HG03097 (cell line): ENCODE measurements at regions not wholly inside any gene's neighbourhood (a gene's known extent, or its start where the extent isn't known, plus 50 kb on each side); places are given as distances from the start of the nearest gene placed in this dataset.

Source experiments
- ATAC-seq: cut with Tn5 transposase; IDR thresholded peaks from one replicate; pipeline ENCODE4 v1.9.1; 2021; ENCODE audit not compliant: unreplicated experiment, low FRiP score

DNA sequence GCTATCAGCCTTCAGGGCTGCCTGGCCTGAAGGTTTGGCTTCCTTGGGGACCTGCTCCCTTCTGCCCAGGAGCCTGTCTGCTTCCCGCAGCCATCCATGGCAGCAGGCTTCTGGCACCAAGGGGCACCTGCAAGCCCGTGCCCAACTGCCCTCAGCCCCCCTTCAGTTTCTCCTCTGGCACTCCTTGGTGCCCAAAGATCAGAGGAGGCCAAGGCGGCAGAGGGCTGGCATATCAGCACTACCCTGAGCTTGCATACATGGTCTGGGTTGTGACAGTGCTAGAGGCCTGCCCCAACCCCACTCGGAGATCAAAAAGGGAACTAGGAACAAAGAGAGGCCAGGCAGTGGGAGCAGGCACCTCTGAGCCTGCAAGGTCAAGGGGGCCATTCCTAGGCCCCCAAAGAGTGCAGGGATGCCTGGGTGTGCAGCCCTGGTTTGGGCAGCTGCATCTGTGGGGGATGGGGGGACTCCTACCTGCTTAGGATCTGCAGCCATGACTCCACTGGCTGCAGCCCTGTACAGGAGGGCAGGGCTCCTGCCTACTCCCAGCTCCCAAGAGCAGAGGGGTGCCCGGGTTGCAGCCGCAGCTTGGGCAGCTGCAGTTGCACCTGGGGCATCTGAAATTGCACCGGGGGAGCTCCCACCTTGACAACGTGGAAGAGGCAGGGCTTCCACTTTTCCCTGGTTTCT, 76.2 kb upstream of the TP63 start:
- no peak for ATAC-seq

DNA sequence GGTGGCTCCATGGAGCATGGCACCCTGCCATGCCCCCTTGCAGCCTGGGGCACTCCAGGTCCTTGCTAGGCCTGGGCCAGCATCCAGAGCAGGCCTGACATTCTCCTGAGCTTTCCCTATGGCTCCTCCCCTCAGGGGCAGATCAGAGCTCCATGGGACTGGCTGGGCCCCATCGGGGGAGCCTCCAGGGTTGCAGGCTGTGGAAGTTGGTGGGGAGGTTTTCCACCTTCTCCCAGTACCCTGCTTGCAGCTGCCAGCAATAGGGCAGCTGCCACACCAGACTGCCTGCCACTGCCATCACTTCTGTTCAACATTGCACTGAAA, 75.7 kb upstream of the TP63 start:
- no peak for ATAC-seq

DNA sequence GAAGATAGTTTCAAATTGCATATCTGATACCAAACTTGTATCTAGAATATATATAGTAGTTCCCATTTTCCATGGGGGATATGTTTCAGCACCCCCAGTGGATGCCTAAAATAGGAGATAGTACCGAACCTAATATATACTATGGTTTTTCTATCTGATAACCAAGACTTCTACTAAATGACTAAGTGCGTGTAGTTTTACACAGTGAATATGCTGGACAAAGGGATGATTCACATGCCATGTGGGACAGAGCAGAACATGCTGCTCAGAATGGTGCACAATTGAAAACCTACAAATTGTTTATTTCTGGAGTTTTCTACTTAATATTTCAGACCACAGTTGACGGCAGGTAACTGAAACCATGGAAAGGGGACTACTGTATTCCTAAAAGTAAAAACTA, 73.4 kb upstream of the TP63 start:
- no peak for ATAC-seq

DNA sequence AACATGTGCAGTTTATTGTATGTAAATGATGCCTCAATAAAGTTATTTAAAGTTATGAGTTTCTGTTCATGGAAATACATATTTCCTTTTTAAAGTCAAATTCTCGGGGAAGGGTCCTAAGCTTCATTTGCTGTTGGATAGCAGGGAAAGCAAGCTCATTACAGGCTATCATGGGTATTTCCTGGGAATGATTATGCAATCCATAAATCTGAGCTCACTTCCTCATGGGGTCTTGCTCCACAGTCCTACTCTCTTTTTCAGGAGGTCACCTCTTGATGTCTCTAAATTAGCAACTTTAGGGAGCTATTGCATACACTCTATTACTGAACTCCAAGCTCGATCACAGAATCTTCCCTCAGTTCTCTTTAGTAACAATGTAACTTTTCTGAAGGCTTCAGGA, 69.9 kb upstream of the TP63 start:
- ATAC-seq, result no peak

DNA sequence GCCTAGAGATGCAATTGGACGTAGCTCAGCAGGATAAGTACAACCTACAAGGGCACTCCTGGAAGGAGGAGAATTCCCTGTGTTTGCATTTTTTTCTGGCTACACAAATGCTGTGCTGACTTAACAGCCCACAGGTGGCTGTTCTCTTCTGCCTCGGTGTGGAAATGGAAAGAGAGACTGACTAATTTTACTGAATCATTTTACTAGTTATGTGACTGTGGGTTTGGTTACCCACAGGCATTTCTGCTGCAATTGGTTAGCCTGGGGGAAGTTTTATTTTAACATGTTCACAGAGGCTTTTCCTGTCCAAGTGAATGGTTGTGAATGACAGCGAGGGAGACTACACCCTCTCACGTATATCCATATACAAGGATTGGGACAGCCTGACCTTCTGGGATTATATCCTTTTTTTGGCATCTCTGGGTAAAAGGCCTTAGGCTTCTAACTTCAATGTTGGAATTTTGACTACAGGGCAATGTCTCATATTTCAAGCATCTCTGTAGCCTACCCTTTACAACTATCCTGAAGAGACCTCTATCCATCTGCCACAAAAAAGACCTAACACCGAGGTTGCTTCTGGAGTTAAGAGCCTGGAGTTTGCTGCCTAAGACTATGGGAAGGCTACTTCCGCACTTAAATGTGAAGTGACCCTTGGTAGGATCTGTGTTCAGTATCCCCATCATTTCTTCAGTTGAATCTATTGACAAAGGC, 67.2 kb upstream of the TP63 start:
- peak; percentile 77 for ATAC-seq

DNA sequence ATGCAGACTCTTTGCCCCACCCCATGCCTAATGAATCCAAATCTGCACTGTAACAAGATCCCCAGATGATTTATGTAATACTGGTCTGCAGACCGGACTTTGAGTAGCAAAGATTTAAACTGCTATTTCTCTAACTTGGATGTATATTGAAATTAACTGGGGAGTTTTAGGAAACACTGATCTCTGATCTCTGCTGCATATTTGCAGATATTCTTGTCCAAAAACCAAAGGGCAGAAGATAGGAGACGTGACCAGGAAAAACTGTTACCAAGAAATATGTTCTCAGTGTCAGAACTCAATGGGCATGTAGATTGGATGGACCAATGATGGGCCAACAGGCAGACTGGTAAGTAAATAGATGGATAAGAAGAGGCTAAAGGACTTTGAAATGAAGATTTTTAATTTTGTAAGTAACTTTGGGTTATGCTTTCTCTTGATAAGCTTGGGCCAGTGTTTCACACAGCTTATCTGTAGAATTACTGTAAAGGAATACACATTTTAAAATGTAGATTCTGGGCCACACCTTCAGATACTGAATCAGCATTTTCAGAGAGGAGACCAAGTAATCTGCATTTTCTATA, 64.5 kb upstream of the TP63 start:
- no peak for ATAC-seq

DNA sequence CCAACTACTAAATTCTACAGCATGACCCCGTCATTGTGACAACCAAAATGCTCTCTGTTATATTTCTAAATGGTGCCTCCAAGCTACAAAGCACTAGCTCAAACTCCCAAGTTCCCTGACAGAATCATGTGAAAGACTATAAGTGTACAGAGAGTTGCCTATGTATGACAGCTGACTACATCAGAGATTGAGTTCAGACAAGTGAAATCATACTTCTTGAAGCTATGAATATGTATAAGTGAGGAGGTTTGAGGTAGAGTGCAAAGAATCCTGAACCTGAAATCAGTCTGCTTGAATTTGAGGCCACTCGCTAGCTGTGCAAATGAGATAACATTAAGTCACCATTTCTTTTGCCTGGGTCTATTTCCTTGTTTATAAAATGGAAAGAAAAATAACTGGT, 63.9 kb upstream of the TP63 start:
- no peak for ATAC-seq

DNA sequence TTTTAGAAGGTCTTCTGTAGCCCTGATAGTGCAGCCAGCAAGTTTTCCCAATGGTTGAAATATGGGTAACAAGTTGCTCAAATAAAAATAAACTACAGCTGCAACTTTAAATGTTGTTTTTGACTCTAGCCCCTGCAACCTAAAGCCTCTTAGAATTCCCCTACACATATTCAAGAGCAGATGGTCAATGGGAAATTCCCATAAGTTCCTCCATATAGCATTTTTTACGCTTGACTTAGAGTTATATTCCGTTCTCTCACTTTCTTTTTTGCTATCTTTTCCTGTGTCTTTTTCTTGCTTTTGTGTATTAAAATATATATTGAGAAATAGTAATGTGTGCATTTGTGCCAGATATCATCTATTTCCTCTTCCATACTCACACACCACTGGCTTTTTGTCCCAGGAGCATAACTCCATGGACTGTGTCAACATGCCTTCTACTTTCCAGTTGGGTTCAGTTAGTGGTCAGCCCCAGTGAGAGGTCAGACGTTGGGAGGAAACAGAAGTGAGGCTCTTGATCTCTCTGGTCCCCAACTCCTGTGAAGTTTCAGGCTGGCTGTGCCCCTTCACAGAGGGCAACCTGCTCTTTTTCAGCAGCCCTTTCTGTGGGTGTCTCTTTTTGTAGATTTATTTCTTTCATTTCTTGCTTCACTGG, 63.3 kb upstream of the TP63 start:
- peak; percentile 37 for ATAC-seq

DNA sequence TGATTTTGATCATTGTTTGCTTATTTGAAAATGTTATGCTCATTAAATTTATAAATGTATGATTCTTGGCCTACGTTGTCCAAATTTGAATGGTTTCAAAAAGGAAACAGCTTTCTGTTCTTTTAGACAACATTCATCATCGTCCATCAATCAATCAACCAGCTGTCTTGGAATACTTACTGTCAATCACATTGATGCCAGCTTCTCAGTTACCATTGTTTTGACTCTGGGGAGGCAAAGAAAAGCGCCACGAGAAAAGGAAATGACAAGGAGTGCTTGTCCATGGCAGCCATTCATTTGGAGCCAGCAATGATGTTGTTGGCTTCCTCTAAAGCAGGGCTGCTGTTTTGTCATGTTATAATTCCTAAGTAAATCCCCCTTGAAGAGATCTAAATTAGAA, 62.2 kb upstream of the TP63 start:
- no peak for ATAC-seq

DNA sequence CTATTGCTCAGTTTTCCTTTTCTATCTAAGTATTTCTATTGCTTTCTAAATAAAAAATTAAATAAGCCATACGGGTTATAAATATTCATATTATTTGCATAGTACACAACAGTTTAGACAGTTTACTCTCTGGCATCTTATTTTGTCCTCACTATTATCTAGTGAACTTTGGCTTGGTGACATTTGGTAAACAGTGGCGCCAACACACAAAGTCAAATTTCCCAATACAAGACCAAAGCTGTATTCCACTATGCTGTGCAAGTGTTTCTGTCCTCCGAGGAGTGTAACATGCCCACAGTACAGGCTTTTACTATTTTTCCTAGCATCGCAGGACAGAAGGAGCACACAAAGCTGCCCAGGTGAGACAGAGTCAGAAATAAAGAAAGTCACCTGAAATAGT, 61.7 kb upstream of the TP63 start:
- ATAC-seq, result no peak

DNA sequence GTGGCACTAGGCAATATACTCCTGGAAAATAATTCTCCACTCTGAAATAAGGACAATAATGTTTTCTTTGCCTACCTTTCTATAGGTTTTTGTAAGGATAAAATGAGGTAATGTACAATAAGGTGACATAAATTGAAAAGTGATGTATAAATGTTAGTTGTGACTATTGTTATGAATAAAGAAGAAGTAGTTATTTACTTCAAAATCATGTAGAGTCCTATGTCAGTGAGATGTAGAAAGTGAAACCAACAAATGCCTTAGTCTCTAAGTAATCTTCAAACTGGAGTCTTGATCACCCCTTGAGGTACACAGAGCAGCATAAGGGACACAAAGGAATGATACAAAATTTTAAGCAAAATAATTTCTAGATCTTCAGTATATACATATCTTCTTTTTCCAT, 60.3 kb upstream of the TP63 start:
- no peak for ATAC-seq

DNA sequence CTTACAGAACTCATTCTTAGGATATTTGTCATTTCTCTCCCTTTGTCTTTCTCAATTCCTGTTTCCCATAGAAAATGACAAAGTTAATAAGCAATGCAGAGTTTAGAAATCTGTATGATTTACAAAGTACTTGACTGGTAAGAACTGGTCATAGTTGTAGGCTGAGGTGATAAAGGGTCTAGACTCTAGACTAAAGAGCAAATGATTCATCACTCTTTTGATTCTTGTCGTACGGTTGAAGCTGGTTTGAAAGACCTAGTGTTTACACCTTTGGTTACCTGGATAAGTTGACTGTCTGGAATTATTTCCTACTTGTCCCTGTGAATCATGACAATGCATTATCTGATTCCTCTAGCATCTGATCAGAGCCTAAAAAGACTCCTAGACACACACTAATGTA, 58.9 kb upstream of the TP63 start:
- ATAC-seq, result no peak

DNA sequence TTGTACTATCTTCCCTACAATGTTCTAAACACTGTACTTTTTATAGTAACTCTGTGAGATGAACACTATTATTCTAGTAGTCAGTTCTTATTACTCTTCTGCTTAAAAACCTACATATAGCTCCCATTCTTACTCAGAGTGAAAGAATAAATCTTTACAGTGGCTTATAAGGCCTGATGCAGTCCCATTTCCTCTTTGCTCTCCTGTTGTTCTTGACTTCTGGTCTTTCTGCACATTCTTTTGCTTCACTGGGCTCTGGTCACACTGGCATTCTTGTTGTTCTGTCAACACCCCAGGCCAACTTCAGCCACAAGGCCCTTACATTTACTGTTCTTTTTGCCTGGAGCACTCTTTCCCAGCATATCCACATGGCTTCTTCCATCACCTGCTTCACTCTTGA, 58.2 kb upstream of the TP63 start:
- no peak for ATAC-seq

DNA sequence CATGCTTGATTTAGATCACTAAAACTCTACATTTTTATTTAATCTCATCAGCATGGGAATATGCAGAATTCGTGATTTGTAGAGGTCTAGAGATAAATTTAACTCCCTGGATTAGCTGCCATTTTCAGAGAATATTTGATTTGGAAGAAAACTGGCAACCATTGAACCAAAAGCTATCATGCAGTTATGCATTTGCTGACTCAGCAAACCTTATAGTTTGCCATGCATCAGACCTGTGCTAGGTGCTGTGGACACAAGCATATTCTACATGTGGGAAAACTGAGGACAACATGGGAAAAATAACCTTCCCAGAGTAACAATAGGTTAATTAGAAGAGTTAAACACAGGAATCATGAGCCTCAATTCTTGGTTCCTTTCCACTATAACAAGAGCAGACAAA, 54.7 kb upstream of the TP63 start:
- ATAC-seq, result no peak

DNA sequence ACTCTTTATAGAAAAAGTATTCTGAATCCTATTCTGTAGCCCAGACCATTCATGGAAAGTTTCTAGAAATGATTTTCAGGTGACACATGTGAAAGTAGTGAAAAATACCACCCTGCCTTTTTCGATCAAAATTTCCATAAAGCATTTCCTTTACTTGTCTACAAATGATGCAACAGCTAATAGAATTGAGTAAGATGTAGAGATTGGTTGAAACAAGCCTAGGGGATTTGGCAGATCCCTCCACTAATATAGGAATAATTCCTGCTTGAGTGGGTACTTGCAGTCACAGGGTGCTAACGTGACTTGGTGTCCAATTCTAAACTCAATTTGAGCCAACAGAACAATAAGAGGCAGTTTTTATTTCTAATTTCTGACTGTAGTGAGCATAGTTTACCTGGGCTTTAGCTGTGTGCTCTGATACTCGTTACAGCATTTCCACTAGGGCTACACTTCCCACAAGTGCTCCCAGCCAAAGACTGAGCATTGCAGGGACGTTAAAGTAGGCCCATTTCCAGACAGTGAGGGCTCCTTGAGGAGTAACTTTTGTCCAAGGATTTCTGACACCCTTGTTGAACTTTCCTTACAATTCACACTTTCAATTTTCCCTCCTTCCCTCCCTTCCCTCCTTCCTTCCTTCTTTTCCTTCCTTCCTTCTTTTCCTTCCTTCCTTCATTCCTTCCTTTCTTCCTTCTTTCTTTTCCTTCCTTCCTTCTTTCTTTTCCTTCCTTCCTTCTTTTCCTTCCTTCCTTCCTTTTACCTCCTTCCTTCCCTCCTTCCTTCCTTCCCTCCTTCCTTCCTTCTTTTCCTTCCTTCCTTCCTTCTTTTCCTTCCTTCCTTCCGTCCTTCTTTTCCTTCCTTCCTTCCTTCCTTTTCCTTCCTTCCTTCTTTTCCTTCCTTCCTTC, 53.9 kb upstream of the TP63 start:
- no peak for ATAC-seq

DNA sequence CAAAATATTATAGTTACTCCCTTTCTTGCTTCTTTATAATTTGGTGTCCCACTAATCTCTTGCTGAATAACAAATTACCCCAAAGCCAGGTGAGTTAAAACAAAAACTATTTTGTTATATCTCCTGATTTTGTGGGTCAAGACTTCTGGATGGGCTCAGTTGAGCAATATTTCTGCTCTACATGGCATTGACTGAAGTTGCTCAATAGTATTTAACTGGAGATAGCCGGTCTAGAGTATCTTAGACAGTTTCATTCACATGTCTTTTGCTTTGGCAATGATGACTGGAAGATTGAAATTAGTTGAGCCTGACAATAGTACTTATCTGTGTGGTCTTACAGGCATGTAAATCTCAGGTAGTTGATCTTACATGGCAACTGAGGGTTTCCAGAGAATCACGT, 51.0 kb upstream of the TP63 start:
- no peak for ATAC-seq
